ENCODE measurements at regions not wholly inside any gene's neighbourhood (a gene's known extent, or its start where the extent isn't known, plus 50 kb on each side); places are given as distances from the start of the nearest gene placed in this dataset.

GRCh38 chr14:38856798-38857197, 246.2 kb downstream of the SEC23A start:
- H3K27me3 Mint-ChIP-seq = peaks cover 0 to 14% (median 4%) of the 10 kb centered on the region in 5 donors
- H3K27ac Mint-ChIP-seq = no peak overlapping the region
- ChIA-PET CTCF (no interaction called here), POLR2A (no interaction called here)
- Histone ChIP-seq H3K27ac (ENCODE audit: low read depth, low read length) (no peak overlapping the region), H3K9me3 (ENCODE audit: control insufficient read depth in 2 of 3, low read length in 3 of 3) (no peaks in the 10 kb centered on the region), H3K4me3 (ENCODE audit: low read length) (no peak overlapping the region), H3K4me1 (ENCODE audit: control insufficient read depth in 2 of 2, insufficient read depth in 2 of 2, low read length in 2 of 2) (no peaks in the 10 kb centered on the region), H3K36me3 (ENCODE audit: control insufficient read depth in 2 of 3, insufficient read depth in 3 of 3, low read length in 3 of 3) (no peaks in the 10 kb centered on the region), H3K27me3 (ENCODE audit: control insufficient read depth in 2 of 2, insufficient read depth in 2 of 2, low read length in 2 of 2) (no peaks in the 10 kb centered on the region)
- DNase-seq = no peak
- peaks cover 0 to 6% (median 0%) of the 10 kb centered on the region in 11 donors for H3K9me3 Mint-ChIP-seq
- no peak overlapping the region for H3K4me3 Mint-ChIP-seq
- H3K36me3 Mint-ChIP-seq = no peaks in the 10 kb centered on the region
- intact Hi-C loops (cut with micrococcal nuclease) = no loop called here
- ATAC-seq = no peak
- H3K4me1 Mint-ChIP-seq = peaks cover 0 to 2% (median 0%) of the 10 kb centered on the region in 7 donors

- ChIA-PET POLR2A (no interaction called here), CTCF (no interaction called here)
- no peak overlapping the region for H3K27ac ChIP-seq (ENCODE audit: low read depth, low read length)
- no peak for ATAC-seq
- Mint-ChIP-seq H3K36me3 (no peaks in the 10 kb centered on the region), H3K4me3 (no peak overlapping the region), H3K9me3 (peaks cover 0 to 6% (median 0%) of the 10 kb centered on the region in 11 donors), H3K4me1 (peaks cover 0 to 2% (median 0%) of the 10 kb centered on the region in 7 donors), H3K27me3 (peaks cover 0 to 7% (median 5%) of the 10 kb centered on the region in 5 donors), H3K27ac (no peak overlapping the region)
- H3K4me1 ChIP-seq (ENCODE audit: control insufficient read depth in 2 of 2, insufficient read depth in 2 of 2, low read length in 2 of 2) = no peaks in the 10 kb centered on the region
- no peaks in the 10 kb centered on the region for H3K9me3 ChIP-seq (ENCODE audit: control insufficient read depth in 2 of 3, low read length in 3 of 3)
- DNase-seq = no peak
- H3K27me3 ChIP-seq (ENCODE audit: control insufficient read depth in 2 of 2, insufficient read depth in 2 of 2, low read length in 2 of 2) = no peaks in the 10 kb centered on the region
- no peaks in the 10 kb centered on the region for H3K36me3 ChIP-seq (ENCODE audit: control insufficient read depth in 2 of 3, insufficient read depth in 3 of 3, low read length in 3 of 3)
- H3K4me3 ChIP-seq (ENCODE audit: low read length) = no peak overlapping the region
- intact Hi-C loops (cut with micrococcal nuclease) = no loop called here
Observed at GRCh38 chr14:38855513-38855912, 247.5 kb downstream of the SEC23A start.

GRCh38 chr14:38851111-38851510, 251.9 kb downstream of the SEC23A start:
- Mint-ChIP-seq H3K9me3 (peaks cover 0 to 2% (median 0%) of the 10 kb centered on the region in 11 donors), H3K36me3 (no peaks in the 10 kb centered on the region), H3K27me3 (peaks cover 0 to 6% (median 5%) of the 10 kb centered on the region in 5 donors), H3K4me3 (no peak overlapping the region), H3K4me1 (peaks cover 0 to 2% (median 0%) of the 10 kb centered on the region in 7 donors), H3K27ac (no peak overlapping the region)
- Histone ChIP-seq H3K36me3 (ENCODE audit: control insufficient read depth in 2 of 3, insufficient read depth in 3 of 3, low read length in 3 of 3) (no peaks in the 10 kb centered on the region), H3K4me3 (ENCODE audit: low read length) (no peak overlapping the region), H3K27ac (ENCODE audit: low read depth, low read length) (no peak overlapping the region), H3K4me1 (ENCODE audit: control insufficient read depth in 2 of 2, insufficient read depth in 2 of 2, low read length in 2 of 2) (no peaks in the 10 kb centered on the region), H3K27me3 (ENCODE audit: control insufficient read depth in 2 of 2, insufficient read depth in 2 of 2, low read length in 2 of 2) (no peaks in the 10 kb centered on the region), H3K9me3 (ENCODE audit: control insufficient read depth in 2 of 3, low read length in 3 of 3) (no peaks in the 10 kb centered on the region)
- ATAC-seq (no peak), DNase-seq (no peak)
- ChIA-PET CTCF (no interaction called here), POLR2A (no interaction called here)
- intact Hi-C loops (cut with micrococcal nuclease) = no loop called here

- no peak overlapping the region for H3K27ac ChIP-seq (ENCODE audit: low read depth, low read length)
- no peaks in the 10 kb centered on the region for H3K36me3 ChIP-seq (ENCODE audit: control insufficient read depth in 2 of 3, insufficient read depth in 3 of 3, low read length in 3 of 3)
- H3K27me3 ChIP-seq (ENCODE audit: control insufficient read depth in 2 of 2, insufficient read depth in 2 of 2, low read length in 2 of 2) = no peaks in the 10 kb centered on the region
- Mint-ChIP-seq H3K4me3 (no peak overlapping the region), H3K27me3 (peaks cover 0 to 6% (median 5%) of the 10 kb centered on the region in 5 donors), H3K9me3 (peaks cover 0 to 2% (median 0%) of the 10 kb centered on the region in 11 donors), H3K4me1 (peaks cover 0 to 2% (median 0%) of the 10 kb centered on the region in 7 donors), H3K36me3 (no peaks in the 10 kb centered on the region), H3K27ac (no peak overlapping the region)
- intact Hi-C loops (cut with micrococcal nuclease) = no loop called here
- H3K4me1 ChIP-seq (ENCODE audit: control insufficient read depth in 2 of 2, insufficient read depth in 2 of 2, low read length in 2 of 2) = no peaks in the 10 kb centered on the region
- ChIA-PET POLR2A (no interaction called here), CTCF (no interaction called here)
- ATAC-seq (no peak), DNase-seq (no peak)
- H3K4me3 ChIP-seq (ENCODE audit: low read length) = no peak overlapping the region
- no peaks in the 10 kb centered on the region for H3K9me3 ChIP-seq (ENCODE audit: control insufficient read depth in 2 of 3, low read length in 3 of 3)
Observed at GRCh38 chr14:38850664-38851063, 252.4 kb downstream of the SEC23A start.

GRCh38 chr14:38848243-38848935, 254.6 kb downstream of the SEC23A start:
- ATAC-seq = no peak

GRCh38 chr14:38847161-38847560, 255.9 kb downstream of the SEC23A start:
- ATAC-seq = no peak
- Histone ChIP-seq H3K36me3 (ENCODE audit: control insufficient read depth in 2 of 3, insufficient read depth in 3 of 3, low read length in 3 of 3) (no peaks in the 10 kb centered on the region), H3K27ac (ENCODE audit: low read depth, low read length) (no peak overlapping the region), H3K9me3 (ENCODE audit: control insufficient read depth in 2 of 3, low read length in 3 of 3) (no peaks in the 10 kb centered on the region), H3K4me3 (ENCODE audit: low read length) (no peak overlapping the region), H3K27me3 (ENCODE audit: control insufficient read depth in 2 of 2, insufficient read depth in 2 of 2, low read length in 2 of 2) (no peaks in the 10 kb centered on the region), H3K4me1 (ENCODE audit: control insufficient read depth in 2 of 2, insufficient read depth in 2 of 2, low read length in 2 of 2) (no peaks in the 10 kb centered on the region)
- H3K4me1 Mint-ChIP-seq = no peaks in the 10 kb centered on the region
- intact Hi-C loops (cut with micrococcal nuclease) = no loop called here
- no peak for DNase-seq
- no peak overlapping the region for H3K27ac Mint-ChIP-seq
- H3K9me3 Mint-ChIP-seq = peaks cover 0 to under 1% (median 0%) of the 10 kb centered on the region in 11 donors
- H3K27me3 Mint-ChIP-seq = peaks cover 0 to 13% (median 6%) of the 10 kb centered on the region in 5 donors
- H3K36me3 Mint-ChIP-seq = no peaks in the 10 kb centered on the region
- no peak overlapping the region for H3K4me3 Mint-ChIP-seq
- ChIA-PET CTCF (no interaction called here), POLR2A (no interaction called here)

More at GRCh38 chr14:38848243-38848935, 254.6 kb downstream of the SEC23A start:
- Histone ChIP-seq H3K27ac (ENCODE audit: low read depth, low read length) (no peak overlapping the region), H3K27me3 (ENCODE audit: control insufficient read depth in 2 of 2, insufficient read depth in 2 of 2, low read length in 2 of 2) (no peaks in the 10 kb centered on the region), H3K4me3 (ENCODE audit: low read length) (no peak overlapping the region), H3K36me3 (ENCODE audit: control insufficient read depth in 2 of 3, insufficient read depth in 3 of 3, low read length in 3 of 3) (no peaks in the 10 kb centered on the region), H3K4me1 (ENCODE audit: control insufficient read depth in 2 of 2, insufficient read depth in 2 of 2, low read length in 2 of 2) (no peaks in the 10 kb centered on the region), H3K9me3 (ENCODE audit: control insufficient read depth in 2 of 3, low read length in 3 of 3) (no peaks in the 10 kb centered on the region)
- CTCF ChIA-PET = no interaction called here
- Mint-ChIP-seq H3K4me1 (no peaks in the 10 kb centered on the region), H3K9me3 (peaks cover 0 to 2% (median 0%) of the 10 kb centered on the region in 11 donors), H3K27ac (no peak overlapping the region), H3K36me3 (no peaks in the 10 kb centered on the region), H3K4me3 (no peak overlapping the region), H3K27me3 (peaks cover 0 to 6% (median 5%) of the 10 kb centered on the region in 5 donors)
- intact Hi-C loops (cut with micrococcal nuclease) = no loop called here
- POLR2A ChIA-PET = no interaction called here
- DNase-seq = no peak

- CTCF ChIA-PET = interaction anchor here (0.6 kb wide), 1 partner anchor 10 kb away, joined by 9 read pairs; no protein-coding TSS in a partner anchor
Observed at GRCh38 chr14:38839694-38840365, 263.2 kb downstream of the SEC23A start.

More at GRCh38 chr14:38839694-38840365, 263.2 kb downstream of the SEC23A start:
- no peak overlapping the region for H3K4me3 Mint-ChIP-seq
- no peak overlapping the region for H3K4me3 ChIP-seq (ENCODE audit: low read length)
- intact Hi-C loops (cut with micrococcal nuclease) = no loop called here
- no peaks in the 10 kb centered on the region for H3K36me3 Mint-ChIP-seq
- no peak overlapping the region for H3K27ac ChIP-seq (ENCODE audit: low read depth, low read length)
- H3K27ac Mint-ChIP-seq = no peak overlapping the region
- no peaks in the 10 kb centered on the region for H3K27me3 ChIP-seq (ENCODE audit: control insufficient read depth in 2 of 2, insufficient read depth in 2 of 2, low read length in 2 of 2)
- no peaks in the 10 kb centered on the region for H3K9me3 ChIP-seq (ENCODE audit: control insufficient read depth in 2 of 3, low read length in 3 of 3)
- DNase-seq (no peak), ATAC-seq (no peak)
- POLR2A ChIA-PET = no interaction called here
- peaks cover 0 to 29% (median 10%) of the 10 kb centered on the region in 5 donors for H3K27me3 Mint-ChIP-seq
- H3K9me3 Mint-ChIP-seq = no peaks in the 10 kb centered on the region
- no peaks in the 10 kb centered on the region for H3K36me3 ChIP-seq (ENCODE audit: control insufficient read depth in 2 of 3, insufficient read depth in 3 of 3, low read length in 3 of 3)
- no peaks in the 10 kb centered on the region for H3K4me1 ChIP-seq (ENCODE audit: control insufficient read depth in 2 of 2, insufficient read depth in 2 of 2, low read length in 2 of 2)
- H3K4me1 Mint-ChIP-seq = no peaks in the 10 kb centered on the region
